HG03342 (cell line): ENCODE measurements at regions not wholly inside any gene's neighbourhood (a gene's known extent, or its start where the extent isn't known, plus 50 kb on each side); places are given as distances from the start of the nearest gene placed in this dataset.

Experiments
- ATAC-seq: cut with Tn5 transposase; IDR thresholded peaks from one replicate; pipeline ENCODE4 v1.9.1; 2021; ENCODE audit warnings: mild to moderate bottlenecking, moderate library complexity; ENCODE audit not compliant: unreplicated experiment

DNA sequence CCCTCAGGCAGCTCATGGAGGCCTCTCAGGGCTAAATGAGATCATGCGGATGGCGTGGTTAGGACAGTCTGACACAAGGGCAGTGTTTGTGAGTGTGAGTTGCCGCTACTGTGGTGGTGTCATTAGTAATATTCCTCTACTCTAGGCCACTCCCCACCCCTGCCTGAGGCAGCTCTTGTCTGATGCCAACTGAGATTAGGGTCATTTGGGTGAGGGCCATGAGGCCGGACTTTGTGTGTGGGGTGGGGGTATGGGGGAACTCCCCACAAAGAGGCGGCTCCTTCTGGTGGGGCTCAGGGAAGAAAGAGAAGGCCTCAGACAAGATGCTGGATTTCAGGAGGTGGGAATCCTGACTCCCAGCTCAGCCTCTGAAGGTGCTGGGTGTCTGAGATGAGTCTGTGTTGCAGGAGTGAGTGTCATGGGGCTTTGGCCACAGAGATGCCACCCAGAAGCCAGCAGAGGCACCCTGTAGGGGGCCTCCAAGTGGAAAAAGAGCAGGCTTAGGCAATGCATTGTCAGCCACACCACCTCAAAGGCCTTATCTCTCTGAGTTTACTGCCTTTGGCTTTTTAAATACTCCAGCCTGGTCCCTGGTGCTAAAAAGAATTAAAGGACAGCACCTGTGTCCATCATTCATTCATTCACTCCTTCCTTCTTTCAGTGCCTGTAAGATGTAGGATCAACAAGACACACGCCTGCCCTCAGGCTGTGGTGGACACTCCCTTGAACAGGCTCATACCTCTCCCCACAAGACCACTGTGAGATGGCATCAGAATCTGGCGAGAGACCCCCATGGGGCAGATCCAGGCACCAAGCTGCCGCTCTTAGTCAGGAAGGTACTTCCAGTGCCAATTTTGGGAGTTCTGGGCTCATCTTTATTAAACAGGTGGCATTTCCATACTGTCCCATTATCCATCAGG is 175.2 kb downstream of the MRPL14 start:
- no peak for ATAC-seq

DNA sequence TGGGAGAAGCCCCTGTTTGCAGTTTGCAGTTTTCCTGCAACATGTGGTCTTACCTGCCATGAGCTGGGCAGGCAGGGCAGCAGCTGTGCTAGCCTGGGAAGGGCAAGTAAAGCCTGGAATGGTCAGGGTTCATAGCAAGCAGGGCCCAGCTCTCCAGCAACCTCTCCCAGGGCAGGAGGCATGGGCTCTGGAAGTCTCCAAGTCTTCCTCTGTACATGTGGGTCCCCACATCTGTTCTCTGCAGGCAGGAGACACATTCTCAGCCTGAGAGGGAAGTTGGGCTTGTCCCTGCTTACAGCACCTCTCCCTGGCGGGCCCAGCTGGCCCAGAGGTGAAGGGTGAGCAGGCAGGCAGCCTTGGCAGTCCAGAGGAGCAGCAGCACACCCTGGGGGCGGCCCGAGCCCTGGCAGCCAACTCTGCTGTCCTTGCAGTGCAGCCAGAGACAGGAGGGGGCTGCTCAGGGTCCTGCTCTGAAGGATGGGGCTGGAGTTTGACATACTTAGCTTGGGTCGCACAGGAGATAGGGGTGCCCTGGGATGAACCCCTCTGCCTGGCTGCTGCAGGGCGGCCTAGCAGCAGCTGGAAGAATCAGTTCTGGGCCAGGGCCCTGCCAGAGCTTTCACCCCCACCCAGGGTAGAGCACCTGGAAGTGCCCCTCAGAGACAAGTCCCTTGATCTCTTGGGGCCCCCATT is 176.0 kb downstream of the MRPL14 start:
- ATAC-seq: no peak

DNA sequence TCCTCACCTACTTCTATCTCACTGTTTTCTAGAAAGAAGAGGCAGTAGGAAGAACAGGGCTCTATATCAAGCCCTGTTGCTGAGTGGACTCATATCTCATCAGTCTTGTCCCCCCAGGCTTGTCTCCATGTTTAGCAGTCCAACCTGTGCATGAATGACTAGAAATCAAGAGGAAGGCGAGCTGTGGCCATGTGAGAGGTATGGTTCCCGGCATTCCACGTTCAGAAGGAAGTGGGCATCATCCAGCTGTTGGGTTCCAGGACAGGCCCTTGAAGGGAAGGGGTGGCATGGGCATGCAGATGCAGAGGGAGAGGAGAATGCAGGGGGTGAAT is 176.6 kb downstream of the MRPL14 start:
- ATAC-seq: no peak

DNA sequence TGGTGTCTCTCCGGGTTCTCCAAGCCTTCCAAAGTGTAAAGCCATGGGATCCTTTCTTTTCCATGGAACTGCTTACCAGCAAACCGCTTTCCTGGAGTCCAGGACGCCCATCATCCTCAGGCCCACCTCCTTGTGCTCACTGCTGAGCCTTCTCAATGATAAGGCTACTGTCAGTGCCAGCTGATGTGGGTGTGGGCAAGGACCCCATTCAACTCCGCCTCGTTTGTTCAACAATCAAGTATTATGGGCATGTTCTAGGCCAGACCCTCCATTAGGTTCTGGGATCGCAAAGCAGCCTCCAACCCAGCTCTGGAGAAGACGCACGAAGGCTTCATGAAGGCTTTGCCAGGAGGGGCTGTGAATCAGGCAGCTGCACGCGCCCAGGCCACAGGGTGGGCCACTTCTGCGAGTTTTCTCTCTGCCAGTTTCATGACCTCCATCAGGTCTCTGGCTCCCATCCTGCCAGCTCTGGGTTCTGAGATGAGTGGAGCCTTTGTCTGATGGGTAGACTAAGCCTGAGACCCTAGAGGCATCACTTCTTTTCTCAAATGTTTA is 177.1 kb downstream of the MRPL14 start:
- ATAC-seq: no peak

DNA sequence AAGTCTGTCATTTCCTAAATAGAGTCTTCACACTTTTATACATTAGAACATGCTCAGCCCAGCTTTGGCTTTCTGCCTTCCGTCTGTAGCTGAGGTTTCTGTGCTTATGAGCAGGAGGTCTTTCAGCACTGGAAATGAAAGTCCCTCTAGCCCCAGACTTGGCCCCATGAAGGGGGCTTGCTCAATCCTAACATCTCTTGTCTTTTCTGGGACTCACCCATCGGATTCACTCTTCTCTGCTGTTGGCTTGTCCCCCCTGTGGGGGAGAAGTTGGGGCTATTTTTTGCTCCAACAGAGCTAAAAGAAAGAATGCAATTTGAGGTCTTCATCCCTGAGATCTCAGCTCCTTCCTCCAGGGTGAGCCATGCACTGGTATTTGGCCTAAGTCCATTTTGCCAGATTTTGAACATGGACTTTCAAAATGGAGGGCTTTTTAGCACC is 177.7 kb downstream of the MRPL14 start:
- no peak for ATAC-seq

DNA sequence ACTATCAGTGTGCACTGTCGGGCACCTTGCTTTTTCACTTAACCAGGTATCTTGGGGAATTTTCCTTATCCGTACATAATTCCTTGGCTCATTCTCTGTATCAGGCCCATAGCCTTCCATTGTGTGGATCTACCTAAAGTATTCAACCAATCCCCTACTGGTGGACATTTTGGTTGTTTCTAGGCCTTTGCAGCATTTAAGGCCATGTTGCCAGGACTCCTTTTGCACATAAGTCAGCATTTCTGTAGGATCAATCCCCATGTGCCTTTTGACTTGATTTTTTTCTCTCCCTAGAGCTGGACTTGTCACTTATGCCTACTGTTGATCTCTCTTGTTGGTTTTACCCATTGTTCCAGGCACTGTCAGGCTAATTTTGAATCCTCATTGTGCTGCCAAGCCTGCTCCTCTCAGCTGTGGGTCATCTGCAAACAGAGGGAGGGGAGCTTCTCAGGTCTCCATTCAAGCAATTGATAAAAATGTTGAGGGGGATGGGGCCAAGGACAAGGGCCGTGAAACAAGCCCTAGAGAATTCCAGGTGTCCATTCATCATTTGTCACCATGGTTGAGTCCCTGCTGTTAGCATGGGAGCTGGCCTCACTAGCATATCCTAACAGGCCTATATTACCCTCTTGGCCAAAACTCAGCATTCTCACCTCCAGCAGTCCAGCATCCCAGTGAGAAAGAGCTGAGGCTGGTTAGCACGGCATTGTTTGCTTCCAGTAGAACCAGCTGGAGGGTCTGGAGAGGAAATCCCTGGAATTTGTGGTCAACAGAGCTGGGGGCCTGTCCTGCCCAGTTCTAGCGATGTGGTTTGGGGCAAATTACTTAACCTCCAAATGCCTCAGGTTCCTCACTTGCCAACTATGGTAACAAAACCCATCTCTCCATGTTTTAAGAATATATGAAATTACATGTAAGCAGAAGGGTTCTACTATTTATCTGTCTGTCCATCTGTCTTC is 178.4 kb downstream of the MRPL14 start:
- no peak for ATAC-seq

DNA sequence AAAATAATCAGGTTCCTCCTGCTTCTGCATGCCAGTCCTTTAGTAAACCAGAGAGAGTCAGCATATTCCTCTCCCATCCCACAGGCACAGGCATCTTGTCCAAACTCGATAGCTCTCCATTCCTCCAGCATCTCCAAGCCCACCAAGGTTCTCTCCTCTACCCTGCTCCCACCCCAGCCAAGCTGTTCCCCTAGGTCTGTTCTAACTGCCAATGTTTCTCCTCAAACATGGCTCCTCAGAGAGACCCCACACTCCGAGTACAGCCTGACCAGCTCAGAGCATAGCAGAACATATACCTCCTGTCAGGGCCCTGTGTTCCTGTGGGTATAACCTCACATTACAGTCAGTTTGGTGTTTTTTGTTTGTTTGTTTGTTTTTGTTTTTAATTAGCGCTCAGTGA is 177.8 kb downstream of the VEGFA start:
- ATAC-seq: no peak

DNA sequence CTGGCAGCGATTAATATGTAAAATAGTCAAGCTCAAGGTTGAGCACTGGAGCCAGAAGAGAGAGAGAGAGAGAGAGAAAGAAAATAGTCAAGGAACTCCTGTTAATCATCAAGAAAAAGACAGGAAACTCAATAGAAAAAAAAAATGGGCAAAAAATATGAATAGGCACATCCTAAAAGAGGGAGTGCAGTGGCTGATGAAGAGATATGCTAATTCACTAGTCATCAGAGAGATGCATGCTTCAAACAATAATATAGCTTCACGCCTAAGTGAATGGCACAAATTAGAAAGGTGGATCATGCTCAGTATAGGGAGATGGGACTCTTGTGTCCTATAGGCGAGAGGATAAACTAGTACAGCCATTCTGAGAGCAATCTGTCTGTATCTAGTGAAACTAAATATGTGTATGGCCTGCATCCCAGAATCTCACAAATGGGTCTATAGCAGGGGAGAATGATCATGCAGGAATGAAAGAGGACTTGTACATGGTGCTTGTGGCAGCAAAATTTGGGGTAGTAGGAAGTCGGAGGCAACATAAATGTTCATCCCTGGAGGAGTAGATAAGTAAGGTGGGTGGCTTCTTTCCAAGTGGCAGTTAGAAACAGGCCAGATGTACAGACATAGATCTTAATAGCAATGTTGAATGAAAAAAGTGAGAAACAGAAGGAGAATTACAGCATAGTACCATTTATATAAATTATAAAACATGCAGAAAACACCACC is 176.8 kb downstream of the VEGFA start:
- ATAC-seq: no peak

DNA sequence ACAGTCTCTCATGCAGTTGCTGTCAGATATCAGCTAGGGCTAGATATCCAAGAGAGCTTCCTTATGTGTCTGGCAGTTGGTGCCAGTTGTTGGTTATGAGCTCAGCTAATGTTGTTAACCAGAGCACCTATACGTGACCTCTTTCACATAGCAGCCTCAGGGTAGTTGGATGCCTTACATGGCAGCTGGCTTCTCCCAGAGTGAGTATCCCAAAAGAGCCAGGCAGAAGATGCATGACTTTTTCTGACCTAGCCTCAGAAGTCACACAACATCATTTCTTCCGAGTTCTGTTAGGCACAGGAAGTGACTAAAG is 175.7 kb downstream of the VEGFA start:
- ATAC-seq: no peak

DNA sequence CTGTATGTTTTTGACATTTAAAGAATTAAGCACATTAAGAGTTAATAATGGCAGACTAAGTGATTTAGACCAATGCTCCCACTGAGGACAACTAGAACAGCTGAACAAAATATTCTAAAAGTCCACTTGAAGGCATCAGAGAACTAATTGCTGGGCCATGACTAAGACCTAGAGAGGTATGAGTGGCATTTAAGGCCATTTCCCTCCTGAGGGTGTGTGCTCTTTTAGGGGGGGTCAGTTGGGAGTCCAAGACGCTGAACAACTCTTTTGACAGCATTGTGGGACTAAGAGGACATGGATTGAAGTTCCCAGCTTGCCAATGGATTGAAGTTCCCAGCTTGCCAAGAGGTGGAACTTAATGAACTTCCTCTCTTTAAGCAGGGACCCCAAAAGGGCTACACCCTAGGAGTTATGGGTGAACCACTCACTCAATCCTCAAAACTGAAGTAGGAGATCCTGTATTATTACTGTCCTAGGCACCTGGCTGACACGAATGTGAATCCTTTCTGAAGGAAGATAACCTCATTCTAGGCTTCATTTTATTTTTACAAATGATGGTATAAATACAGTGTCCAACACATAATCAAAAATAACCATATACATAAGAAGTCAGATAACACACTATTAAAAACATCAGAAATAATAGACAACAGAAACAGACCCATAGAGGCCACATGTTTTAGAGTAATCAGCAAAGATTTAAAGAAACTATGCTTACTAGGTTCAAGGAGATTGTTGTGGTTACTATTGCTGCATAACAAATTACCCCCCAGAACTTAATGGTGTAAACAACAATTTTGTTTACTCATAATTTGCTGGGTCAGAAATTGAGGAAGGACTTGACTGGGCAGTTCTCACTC is 175.1 kb downstream of the VEGFA start:
- ATAC-seq: no peak

DNA sequence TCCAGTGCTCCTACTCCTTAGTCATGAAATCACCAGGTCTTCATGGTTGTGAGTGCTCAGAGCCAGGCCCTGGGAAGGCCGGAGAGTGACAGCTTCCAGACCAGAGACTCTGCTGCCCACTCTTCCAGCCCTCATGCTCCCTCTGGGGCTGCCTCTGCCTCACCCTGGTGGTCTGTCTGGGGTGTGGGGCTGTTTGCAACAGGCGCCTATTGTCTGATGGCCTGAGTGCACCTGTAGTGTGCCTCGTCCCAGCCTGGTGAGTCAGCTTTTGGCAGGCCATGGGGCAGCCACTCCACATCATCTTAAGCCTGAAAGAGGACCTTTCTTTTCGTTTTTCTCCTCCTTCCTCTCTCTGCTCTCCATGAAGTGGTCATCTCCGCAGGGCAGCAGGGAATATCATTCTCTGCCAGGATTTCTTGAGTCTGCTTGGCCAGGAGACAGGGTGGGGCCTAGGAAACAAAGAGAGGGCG is 173.8 kb downstream of the VEGFA start:
- no peak for ATAC-seq

DNA sequence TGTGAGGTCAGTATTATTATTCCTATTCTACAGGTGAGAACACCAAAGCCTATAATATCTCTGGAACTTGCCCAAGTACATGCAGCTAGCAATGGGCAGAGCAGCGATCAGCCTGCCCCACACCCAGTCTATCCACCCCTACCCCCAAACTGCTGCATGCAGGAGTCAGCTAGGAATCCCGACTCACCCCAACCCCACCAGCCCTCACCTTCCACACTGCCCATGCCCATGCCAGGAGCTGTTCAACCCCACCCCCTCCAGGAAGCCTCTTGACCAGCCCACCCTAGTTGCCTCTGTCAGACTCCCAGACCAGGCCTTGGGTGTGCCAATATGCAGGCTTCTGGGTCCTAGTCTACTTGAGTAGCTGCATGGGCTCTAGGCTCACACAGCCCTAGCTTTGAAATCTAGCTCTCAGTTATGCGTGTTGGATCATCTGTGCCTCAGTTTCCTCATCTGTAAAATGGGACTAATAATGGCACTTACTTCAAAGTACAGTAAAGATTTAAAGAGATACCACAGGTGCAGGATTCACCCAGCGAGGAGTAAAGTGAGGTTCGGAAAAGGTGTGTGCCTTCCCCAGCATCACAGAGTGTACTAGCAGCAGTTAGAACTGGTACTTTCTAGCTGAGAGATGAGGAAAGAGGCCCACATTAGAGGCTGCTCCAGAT is 173.2 kb downstream of the VEGFA start:
- no peak for ATAC-seq

DNA sequence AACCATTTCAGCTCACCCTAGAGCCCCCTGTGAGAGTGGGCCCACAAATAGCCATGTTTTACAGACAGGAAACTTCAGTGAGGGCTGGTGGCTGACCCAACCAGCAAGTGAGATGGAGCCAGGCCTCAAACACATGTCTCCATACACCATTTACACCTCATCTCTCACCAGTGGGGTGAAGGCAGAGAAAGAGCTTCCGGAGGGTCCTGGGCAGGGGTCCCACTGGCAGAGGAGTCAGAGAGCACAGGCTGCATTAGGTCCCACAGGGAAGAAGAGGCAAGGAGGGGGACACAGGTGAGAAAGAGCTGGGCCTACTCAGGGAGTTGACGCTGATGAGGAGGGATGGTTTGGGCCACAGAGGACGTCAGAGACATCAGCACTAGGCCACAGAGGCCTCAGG is 172.6 kb downstream of the VEGFA start:
- no peak for ATAC-seq

DNA sequence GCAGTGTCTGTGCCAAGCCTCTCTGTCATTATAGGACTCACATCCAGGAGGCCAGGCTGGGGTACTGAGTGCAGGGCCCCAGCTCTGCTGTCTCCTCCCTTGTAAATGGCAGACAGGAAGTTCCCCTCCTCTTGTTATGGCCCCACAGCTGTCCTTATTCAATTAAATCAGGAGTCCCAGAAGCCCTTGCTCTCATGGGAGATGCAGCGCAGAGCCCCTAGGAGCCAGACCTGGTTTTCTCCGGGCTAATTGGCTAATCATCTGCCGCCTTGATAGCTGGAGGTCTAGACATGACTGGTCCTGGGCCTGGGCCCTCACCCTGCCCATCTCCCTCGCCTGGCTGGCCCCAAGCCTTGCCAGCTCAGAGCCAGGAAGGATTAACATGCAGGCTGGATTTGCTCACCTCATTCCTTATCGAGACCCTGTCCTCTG is 172.0 kb downstream of the VEGFA start:
- ATAC-seq: no peak

DNA sequence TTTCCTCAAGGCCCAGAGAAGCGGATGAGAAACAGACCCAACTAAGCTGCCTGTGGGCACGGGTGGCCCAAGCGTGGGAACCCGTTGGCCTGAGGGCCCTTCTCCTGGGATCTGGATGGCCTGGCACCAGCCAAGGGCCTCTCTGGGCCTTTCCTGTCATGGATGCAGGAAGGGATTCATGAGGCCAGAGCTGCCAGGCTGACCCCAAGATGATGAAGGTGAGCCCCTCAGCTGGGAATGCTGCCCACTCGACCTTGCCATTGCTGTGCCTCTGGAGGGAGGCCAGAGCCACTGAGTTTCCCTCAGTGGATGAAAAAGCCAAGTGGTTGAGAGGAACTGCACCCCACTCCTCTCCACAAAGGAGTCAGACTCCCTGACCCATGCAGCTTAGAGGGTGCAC is 171.2 kb downstream of the VEGFA start:
- ATAC-seq: no peak

DNA sequence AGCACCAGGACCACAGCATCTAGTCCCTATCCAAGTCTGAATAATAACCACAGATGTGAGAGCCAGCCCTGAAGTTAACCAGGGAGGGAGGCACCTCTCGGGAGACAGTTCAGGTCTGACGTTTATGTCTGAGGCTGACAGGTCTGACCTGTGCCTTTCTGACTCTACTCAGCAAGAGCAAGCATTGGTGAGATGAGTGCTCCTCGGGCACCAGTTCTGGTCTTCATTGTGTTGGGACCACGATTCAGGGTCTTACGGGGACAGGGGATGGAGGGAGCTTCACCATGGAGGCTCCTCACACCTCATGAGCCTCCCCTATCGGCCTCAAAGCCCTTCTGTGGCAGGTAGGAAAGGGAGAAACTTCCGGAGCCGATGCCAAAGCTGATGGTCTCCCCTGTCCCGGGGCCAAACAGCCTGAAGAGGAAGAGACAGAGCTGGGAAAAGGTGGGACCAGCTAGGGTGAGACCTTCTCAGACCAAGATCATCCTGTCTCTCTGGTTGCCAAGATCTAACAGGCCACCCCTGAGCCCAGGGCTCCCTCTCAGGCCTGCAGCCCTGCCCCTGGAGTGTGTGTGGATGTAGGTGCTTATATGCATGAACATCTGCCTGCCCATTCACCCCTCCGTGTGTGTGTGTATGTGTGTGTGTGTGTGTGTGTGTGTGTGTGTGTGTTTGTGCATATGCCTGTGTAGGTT is 170.5 kb downstream of the VEGFA start:
- ATAC-seq: no peak

DNA sequence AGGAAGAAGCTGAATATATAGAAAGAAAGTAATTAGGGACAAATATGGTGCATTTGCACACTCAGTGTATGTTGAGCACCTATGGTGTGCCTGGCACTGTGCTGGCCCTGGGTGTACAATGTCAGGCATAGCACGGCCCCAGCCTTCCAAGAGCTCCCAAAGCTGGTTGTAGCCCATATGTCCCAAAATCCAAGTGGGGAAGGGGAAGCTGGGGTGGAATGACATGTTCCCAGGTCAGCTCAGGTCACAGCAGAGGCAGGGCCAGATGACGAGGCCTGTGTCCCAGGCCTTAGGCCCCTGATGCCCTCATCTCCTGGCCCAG is 170.0 kb downstream of the VEGFA start:
- no peak for ATAC-seq

DNA sequence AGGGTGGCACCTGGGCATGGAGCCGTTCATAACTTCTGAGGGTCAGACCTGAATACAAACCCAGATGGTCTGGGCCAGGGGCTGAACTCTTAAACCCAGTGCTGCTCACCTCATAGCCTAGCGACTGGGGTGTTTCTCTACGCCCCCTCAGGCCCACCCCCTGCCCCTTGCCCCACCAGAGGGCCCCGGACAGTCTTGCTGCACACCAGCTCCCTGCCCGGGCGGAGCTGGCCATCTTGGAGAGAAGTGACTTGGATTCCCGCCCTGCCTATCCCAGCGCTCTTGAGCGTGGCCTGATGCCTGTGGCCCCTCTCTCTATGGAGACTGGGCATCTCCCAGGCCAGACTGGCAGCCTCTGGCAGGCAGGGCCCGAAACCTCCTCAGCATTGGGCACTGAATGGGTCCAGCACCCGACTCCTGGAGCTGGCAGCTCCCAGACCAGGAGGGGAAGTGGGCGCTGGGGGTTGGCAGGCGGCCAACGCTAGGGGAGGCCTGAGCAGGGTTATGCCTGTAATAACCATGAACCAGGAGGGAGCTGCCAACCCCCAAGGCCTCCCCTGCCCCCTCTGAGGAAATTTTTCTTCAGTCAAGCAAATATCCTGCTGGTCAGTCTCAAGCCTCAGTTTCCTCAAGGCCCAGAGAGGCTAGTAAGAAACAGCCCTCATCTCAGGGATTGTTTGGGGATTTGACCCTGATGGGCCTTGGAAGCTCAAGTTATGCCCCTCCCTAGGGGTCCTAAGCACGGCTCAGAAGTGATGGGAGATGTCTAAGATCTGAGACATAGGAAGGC is 169.5 kb downstream of the VEGFA start:
- ATAC-seq: no peak
